Muscle layer of colon (tissue), 2 donors: ENCODE measurements at regions not wholly inside any gene's neighbourhood (a gene's known extent, or its start where the extent isn't known, plus 50 kb on each side); places are given as distances from the start of the nearest gene placed in this dataset.

ENCODE experiments used
- H3K27ac ChIP-seq: one replicate; pipeline ENCODE4 v1.7.0; 2013; ENCODE audit warnings: low read depth, mild to moderate bottlenecking, low read length, moderate library complexity
- H3K27me3 ChIP-seq, 2 donors: one replicate each; pipeline ENCODE4 v1.7.0; 2013; ENCODE audit warnings: low read length in 2 of 2, mild to moderate bottlenecking in 2 of 2; ENCODE audit not compliant: insufficient read depth in 2 of 2, control insufficient read depth in 1 of 2
- H3K36me3 ChIP-seq: one replicate; pipeline ENCODE4 v1.7.0; 2013; ENCODE audit warnings: mild to moderate bottlenecking, low read length; ENCODE audit not compliant: insufficient read depth
- H3K4me1 ChIP-seq: one replicate; pipeline ENCODE4 v1.7.0; 2013; ENCODE audit warnings: mild to moderate bottlenecking, low read length; ENCODE audit not compliant: insufficient read depth
- H3K4me3 ChIP-seq, 2 donors: one replicate each; pipeline ENCODE4 v1.7.0; 2013; ENCODE audit warnings: low read length in 2 of 2, low read depth in 1 of 2, mild to moderate bottlenecking in 1 of 2, moderate library complexity in 1 of 2
- H3K9ac ChIP-seq: one replicate; pipeline ENCODE4 v1.7.0; 2013; ENCODE audit warnings: low read length
- H3K9me3 ChIP-seq: one replicate; pipeline ENCODE4 v1.7.0; 2013; ENCODE audit warnings: mild to moderate bottlenecking, low read length
- donor health status: abdominal sarcoma.
- donor health status: Adenocarcinoma of cecum.

DNA sequence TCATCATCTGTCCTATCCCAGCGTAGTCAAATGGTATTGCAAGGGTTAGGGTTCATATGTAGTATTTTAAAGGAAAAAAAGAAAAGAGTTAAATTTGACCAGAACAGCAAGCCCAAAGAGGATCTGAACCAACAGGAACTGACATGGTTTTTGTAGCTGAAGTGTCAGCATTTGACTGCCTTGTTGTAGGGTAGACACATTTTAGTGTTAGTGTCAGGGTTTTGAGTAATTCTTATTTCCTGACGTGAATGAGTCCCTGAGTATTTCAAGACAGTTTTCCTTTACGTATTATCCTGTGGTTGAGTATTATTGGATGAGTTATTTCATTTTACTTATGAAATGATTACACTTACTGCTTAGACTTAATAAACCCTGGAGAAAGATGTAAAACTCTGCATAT is 173.3 kb upstream of the ZEB2 start:
- Histone ChIP-seq H3K9ac (no peak overlapping the region), H3K27me3 (no peaks in the 10 kb centered on the region), H3K4me1 (no peaks in the 10 kb centered on the region), H3K4me3 (no peak overlapping the region), H3K9me3 (no peaks in the 10 kb centered on the region), H3K36me3 (no peaks in the 10 kb centered on the region), H3K27ac (no peak overlapping the region)

DNA sequence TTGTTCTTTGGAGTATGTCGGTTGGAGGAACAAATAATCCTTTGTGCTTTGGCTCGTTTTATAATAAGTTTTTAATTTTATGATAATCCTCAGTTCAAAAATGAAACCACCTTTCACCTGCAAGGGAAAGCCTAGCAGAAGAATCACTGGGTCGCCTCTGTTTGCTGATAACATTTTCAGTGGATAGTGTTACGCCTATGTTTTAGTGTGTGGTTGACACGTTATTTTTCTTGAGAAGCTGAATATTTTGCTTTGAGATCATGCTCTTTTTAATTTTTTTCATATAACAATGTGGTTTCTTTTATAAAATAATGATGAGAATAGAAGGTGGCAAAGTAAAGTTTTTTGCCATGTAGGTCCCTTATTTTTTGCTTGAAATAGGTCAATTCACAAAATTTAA is 172.7 kb upstream of the ZEB2 start:
- H3K27ac ChIP-seq = no peak overlapping the region
- no peaks in the 10 kb centered on the region for H3K9me3 ChIP-seq
- no peak overlapping the region for H3K4me3 ChIP-seq

DNA sequence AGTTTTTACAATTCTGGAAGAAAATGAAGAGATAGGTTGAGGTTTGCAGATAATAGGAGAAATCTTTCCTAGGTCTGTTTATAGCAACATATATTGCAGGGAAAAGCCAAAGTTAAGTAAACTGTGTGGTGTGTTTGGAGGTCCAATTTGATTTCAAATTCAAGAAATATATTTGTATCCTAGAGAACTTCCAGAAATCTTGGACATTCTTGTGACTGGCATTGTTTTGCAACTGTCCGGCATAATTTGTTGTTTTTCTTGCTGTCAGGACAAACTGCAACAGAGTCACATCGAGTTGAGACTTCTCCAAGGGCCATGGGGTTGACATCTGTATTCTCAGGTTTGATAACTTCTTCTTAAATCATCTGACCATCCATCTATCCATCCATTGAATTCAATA is 170.9 kb upstream of the ZEB2 start:
- H3K9me3 ChIP-seq = no peaks in the 10 kb centered on the region

More for the DNA sequence above, 172.7 kb upstream of the ZEB2 start:
- Histone ChIP-seq H3K4me1 (no peaks in the 10 kb centered on the region), H3K9ac (no peak overlapping the region), H3K36me3 (no peaks in the 10 kb centered on the region), H3K27me3 (no peaks in the 10 kb centered on the region)

DNA sequence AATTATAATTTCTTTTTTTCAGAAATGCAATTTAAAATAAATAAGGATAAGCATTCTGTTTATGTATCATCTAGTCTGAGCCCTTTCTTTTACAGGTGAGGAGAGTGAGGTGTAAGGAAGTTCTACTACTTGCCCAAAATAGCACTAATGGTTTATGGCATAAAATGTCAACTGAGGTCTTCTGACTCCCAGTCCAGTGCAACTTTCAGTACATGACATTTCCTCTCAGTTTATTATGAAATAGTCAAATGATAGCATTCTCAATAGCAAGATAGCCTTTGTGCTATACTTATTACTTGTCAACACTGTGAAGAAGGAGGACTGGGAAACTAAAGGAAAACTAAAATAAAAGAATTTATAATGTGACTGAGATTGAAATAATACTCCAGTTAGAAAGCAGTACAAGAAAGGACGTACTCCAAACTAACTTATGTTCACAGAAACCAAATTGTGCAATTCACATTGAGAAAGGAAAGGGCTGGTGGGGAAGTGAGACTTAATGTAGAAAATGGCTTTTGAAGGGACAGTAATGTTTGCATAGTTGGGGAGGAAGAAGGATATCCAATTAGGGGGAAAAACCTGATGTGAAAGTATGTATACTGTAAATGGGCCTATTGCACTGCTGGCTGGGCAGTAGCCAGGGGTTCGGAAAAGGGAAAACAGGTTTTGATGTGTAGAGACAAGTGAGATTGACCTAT is 166.7 kb upstream of the ZEB2 start:
- no peak overlapping the region for H3K4me3 ChIP-seq
- no peaks in the 10 kb centered on the region for H3K4me1 ChIP-seq
- no peaks in the 10 kb centered on the region for H3K27me3 ChIP-seq
- no peaks in the 10 kb centered on the region for H3K9me3 ChIP-seq
- no peak overlapping the region for H3K9ac ChIP-seq
- H3K27ac ChIP-seq = no peak overlapping the region
- H3K36me3 ChIP-seq = no peaks in the 10 kb centered on the region

More for the DNA sequence above, 170.9 kb upstream of the ZEB2 start:
- Histone ChIP-seq H3K4me1 (no peaks in the 10 kb centered on the region), H3K36me3 (no peaks in the 10 kb centered on the region), H3K9ac (no peak overlapping the region), H3K27me3 (no peaks in the 10 kb centered on the region), H3K4me3 (no peak overlapping the region), H3K27ac (no peak overlapping the region)

DNA sequence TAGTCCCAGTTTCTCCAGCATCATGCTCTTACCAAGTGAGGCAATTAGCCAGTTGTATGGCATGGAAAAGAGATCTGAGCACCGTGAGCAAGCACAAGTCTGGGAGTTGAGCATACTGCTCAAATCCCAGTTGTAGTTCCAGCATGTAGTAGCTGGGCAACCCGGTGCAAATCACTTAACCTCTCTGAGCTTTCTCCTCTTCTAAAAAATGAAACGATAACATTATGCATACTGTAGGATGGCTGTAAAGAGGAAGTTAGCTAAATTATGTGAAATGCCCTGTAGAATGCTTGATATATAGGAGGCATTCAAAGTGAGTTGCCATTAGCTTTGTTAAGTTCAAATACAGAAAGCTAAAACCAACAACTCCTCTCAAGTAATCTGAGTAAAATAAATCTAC is 164.0 kb upstream of the ZEB2 start:
- Histone ChIP-seq H3K27ac (no peak overlapping the region), H3K9ac (no peak overlapping the region), H3K36me3 (no peaks in the 10 kb centered on the region), H3K27me3 (no peaks in the 10 kb centered on the region), H3K4me1 (no peaks in the 10 kb centered on the region), H3K4me3 (no peak overlapping the region), H3K9me3 (no peaks in the 10 kb centered on the region)

DNA sequence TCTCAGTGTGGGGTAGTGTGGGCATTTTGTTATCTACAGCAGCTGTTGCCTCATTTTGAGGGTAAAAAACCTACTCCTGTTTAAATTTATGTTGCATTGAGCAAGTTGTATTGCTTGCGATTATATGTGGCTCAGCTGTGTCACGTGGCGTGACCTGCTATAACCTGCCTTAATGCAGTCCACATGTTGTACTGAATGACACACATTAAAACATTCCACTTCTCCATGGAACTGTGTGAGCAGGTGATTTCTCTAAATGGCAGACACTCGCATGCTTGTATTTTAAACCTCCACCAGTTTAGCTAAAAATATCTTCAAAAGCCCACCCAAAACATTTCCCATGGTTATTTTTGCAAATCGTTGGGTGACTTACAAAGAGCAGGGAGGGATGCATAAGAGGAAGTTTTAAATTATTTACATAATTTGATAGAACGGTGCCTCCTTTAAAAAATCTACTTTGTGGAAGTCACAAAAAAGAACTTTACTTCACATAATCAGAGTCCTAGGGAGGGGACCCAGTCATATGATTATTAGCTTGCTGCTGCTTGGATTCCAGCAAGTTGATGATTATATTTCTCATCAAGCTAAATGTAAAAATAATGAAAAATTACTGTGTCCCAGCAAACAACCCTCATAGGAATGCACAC is 163.3 kb upstream of the ZEB2 start:
- Histone ChIP-seq H3K4me3 (no peak overlapping the region), H3K9ac (no peak overlapping the region), H3K4me1 (no peaks in the 10 kb centered on the region), H3K36me3 (no peaks in the 10 kb centered on the region), H3K9me3 (no peaks in the 10 kb centered on the region), H3K27ac (no peak overlapping the region), H3K27me3 (no peaks in the 10 kb centered on the region)

DNA sequence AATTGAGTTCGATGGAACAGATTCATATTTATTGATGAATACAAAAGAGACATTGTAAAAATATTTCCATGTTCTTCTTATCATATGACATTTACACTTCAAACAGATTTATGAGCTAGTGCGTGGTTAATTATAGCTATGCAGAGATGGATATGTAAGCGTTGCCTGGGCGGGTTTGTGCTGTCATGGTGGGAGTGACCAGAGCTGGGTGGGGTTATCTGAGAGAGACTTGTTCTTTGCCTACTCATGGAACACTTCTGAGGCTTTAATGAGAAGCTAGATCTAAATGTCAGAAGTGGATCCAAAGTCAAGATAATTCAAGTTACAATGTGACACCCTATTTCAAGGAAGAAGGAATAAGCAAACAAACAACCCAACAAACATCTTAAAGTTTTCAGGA is 162.3 kb upstream of the ZEB2 start:
- no peaks in the 10 kb centered on the region for H3K36me3 ChIP-seq
- H3K9me3 ChIP-seq = no peaks in the 10 kb centered on the region
- no peaks in the 10 kb centered on the region for H3K4me1 ChIP-seq
- no peak overlapping the region for H3K4me3 ChIP-seq
- no peaks in the 10 kb centered on the region for H3K27me3 ChIP-seq
- H3K9ac ChIP-seq = no peak overlapping the region
- H3K27ac ChIP-seq = no peak overlapping the region

DNA sequence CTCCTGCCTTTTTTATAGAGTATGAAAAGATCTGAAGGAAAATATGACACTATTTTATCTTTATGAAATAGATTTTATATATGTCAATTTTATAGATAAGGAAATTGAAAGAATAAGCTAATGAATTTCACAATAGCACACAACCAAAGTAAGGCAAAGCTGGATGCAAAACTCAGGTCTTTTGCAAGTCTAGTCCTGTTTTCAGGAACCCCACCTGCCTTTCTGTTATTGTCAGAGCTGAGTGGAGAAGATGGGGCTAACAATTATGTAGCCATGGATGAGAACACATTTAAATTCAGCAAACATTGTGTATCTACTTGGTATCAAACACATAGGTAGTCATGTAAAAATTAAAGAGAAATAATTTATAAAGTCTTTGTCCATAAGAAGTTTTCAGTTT is 161.5 kb upstream of the ZEB2 start:
- Histone ChIP-seq H3K9me3 (no peaks in the 10 kb centered on the region), H3K27me3 (no peaks in the 10 kb centered on the region), H3K9ac (no peak overlapping the region), H3K4me3 (no peak overlapping the region), H3K4me1 (no peaks in the 10 kb centered on the region), H3K27ac (no peak overlapping the region), H3K36me3 (no peaks in the 10 kb centered on the region)

DNA sequence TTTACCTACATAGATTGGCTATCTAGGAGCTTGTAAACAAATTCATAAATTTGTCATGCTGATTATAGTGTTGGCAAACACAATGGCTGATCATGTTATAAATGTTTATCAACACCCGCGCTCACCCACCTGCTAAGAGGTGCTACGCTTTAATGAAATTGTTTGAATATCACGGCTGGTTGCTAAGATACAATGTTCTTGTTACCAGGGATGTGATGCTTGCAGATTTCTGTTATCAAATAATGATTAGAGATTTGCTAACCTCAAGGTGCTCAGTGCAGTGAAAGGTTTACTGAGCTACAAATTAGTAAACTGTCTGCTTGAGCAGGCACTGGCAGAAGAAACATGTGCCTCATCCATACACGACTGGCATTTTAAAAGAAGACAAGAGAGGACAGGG is 160.0 kb upstream of the ZEB2 start:
- no peaks in the 10 kb centered on the region for H3K27me3 ChIP-seq

DNA sequence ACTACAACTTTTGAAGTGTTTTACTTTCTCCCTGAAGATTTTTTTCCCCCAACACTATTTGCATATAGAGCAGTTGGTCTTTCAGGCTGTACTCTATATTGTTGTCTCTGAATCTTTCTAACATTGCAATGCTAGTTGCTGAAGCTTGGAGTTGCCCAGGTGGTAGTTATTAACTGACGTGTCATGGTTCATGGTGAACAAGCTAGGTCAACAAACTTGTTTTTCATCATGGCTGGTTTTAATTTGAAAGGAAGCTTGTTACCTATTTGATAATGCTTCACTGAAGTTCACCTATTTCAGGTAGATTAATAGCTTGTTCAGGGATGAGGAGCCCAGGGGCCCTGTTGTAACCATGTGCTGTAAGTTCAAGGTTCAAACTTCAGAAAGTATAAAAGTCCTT is 158.8 kb upstream of the ZEB2 start:
- Histone ChIP-seq H3K27ac (no peak overlapping the region), H3K36me3 (no peaks in the 10 kb centered on the region), H3K9me3 (no peaks in the 10 kb centered on the region), H3K4me1 (no peaks in the 10 kb centered on the region), H3K9ac (no peak overlapping the region), H3K4me3 (no peak overlapping the region), H3K27me3 (no peaks in the 10 kb centered on the region)

More for the DNA sequence above, 160.0 kb upstream of the ZEB2 start:
- Histone ChIP-seq H3K27ac (no peak overlapping the region), H3K36me3 (no peaks in the 10 kb centered on the region), H3K4me1 (no peaks in the 10 kb centered on the region), H3K9ac (no peak overlapping the region), H3K9me3 (no peaks in the 10 kb centered on the region), H3K4me3 (no peak overlapping the region)

DNA sequence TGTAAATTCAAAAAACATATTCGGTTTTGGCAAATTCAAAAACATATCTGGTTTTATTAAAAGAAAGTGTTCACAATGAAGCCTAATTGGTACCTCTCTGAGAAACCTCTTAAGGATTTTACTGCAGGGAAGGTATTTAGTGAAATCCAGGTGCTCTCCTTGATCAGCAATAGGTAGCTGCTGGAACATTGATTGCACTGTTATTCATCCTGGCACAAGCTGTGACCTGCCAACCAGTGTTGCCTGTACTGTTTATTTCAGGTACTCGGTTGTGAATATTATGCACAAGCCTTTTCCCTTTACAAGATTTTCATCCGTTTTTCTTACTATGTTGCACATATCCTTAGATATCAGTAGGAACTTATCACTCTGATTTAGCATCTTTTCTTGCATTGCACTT is 155.8 kb upstream of the ZEB2 start:
- H3K27me3 ChIP-seq = no peaks in the 10 kb centered on the region
- no peak overlapping the region for H3K4me3 ChIP-seq
- H3K4me1 ChIP-seq = no peaks in the 10 kb centered on the region
- no peaks in the 10 kb centered on the region for H3K36me3 ChIP-seq
- H3K9ac ChIP-seq = no peak overlapping the region
- no peaks in the 10 kb centered on the region for H3K9me3 ChIP-seq
- no peak overlapping the region for H3K27ac ChIP-seq

DNA sequence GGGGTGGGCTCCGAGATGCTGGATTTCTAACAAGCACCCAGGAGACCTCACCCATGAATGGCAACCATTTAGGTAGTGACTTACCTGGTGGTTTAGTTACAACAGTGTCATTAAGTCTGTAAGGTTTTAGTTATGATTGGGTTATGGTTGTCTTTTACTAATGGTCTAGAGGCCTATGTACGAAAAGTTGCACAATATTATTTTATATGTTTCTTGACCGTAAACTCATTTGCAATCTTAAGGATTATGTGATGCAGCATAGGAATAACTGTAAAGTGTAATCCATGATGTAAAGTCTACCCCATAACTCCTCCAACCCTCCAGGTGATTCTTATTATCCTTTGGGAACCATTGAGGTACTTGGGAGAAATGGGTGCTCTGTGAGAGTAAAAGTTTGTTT is 155.4 kb upstream of the ZEB2 start:
- Histone ChIP-seq H3K9ac (no peak overlapping the region), H3K27ac (no peak overlapping the region), H3K4me1 (no peaks in the 10 kb centered on the region), H3K36me3 (no peaks in the 10 kb centered on the region), H3K9me3 (no peaks in the 10 kb centered on the region), H3K27me3 (no peaks in the 10 kb centered on the region), H3K4me3 (no peak overlapping the region)
